Adrenal gland (tissue), 9 donors: ENCODE measurements at regions not wholly inside any gene's neighbourhood (a gene's known extent, or its start where the extent isn't known, plus 50 kb on each side); places are given as distances from the start of the nearest gene placed in this dataset.

Experiments
- DNase-seq, 7 donors: peaks; one replicate each; pipeline ENCODE4 v3.0.0-alpha.2; 2019 to 2020
- H3K27ac ChIP-seq, 5 donors: fragments of 200-600 bp; sonication (generic) in 4 of 5; 1 replicate in 3 of 5; 2 replicates in 2 of 5; pipeline versions ENCODE4 v1.5.1 to v1.8.0; 2016 to 2020; ENCODE audit warnings: mild to moderate bottlenecking in 1 of 5
- H3K27me3 ChIP-seq: fragments of 200-600 bp; 2 replicates; pipeline ENCODE4 v1.8.0; 2021
- H3K36me3 ChIP-seq, 2 donors: fragments of 200-600 bp; replicated peaks in 1 of 2; 1 replicate in 1 of 2; 2 replicates in 1 of 2; pipeline versions ENCODE4 v1.5.1 to v1.8.0; 2018 to 2022
- H3K4me1 ChIP-seq, 2 donors: fragments of 200-600 bp; replicated peaks in 1 of 2; 1 replicate in 1 of 2; 2 replicates in 1 of 2; pipeline versions ENCODE4 v1.5.1 to v1.8.0; 2018 to 2021
- H3K4me3 ChIP-seq, 4 donors: fragments of 200-600 bp; sonication (generic) in 3 of 4; one replicate each; pipeline ENCODE4 v1.5.1; 2016 to 2018
- H3K9me3 ChIP-seq, 3 donors: fragments of 200-600 bp; sonication (generic) in 1 of 3; replicated peaks in 1 of 3; 1 replicate in 2 of 3; 2 replicates in 1 of 3; pipeline versions ENCODE4 v1.5.1 to v1.8.0; 2016 to 2021
- POLR2A ChIP-seq, 2 donors: fragments of 450-650 bp; IDR thresholded peaks; one replicate each; pipeline ENCODE4 v1.6.1; 2017; ENCODE audit warnings: antibody characterized with exemption in 2 of 2, mild to moderate bottlenecking in 2 of 2, moderate library complexity in 1 of 2
- WGBS, 4 donors: extraction: QIAGEN DNeasy Blood & Tissue Kit in 2 of 4; methylation state at CpG; one replicate each; pipeline versions ENCODE4 v1.1.5 to v1.1.7; 2013 to 2017; 5-methylcytosine and 5-hydroxymethylcytosine counted together
- intact Hi-C, 2 donors: fragments of 100-400 bp; cut with DNase I; formaldehyde crosslinking; loops; one replicate each; pipeline versions ENCODE4 v1.14.1 to v1.15.0; 2022 to 2023
- TF ChIP-seq, protein P1 (sequence below), 6 experiments: fragments of 450-650 bp in 4 of 6; fragments of 200-600 bp in 2 of 6; sonication (generic) in 1 of 6; IDR thresholded peaks; 1 replicate in 5 of 6; 2 replicates in 1 of 6; pipeline versions ENCODE4 v1.5.1 to v1.8.0; 2016 to 2021; ENCODE audit warnings: antibody characterized with exemption in 6 of 6, mild to moderate bottlenecking in 2 of 6, moderate library complexity in 1 of 6
- donor health status: healthy with polysubstance abuse.
- donor health status: Bipolar disorder and iron deficiency.
- donor health status: DM: yes; HTN: yes; CAD: no.
- donor health status: DM: no; HTN: no; CAD: no.
- donor health status: DM: no; HTN: no; CAD: no.

DNA sequence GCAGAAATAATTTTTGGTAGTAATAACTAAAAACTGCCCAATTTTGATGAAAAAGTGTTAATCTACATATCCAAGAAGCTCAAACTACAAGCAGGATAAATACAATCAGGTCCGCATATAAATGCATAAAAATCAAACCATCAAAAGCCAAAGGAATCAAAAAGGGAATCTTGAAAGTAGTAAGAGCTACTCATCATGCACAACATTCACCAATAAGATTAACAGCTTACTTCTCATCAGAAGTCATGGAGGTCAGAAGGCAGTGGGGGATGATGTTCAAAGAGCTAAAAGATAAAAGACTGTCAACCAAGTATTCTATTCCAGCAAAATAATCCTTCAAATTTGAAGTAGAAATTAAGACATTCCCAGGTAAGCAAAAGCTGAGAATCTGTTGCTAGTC, 76.4 kb downstream of the CRPPA start:
- Histone ChIP-seq H3K4me3 (no peak overlapping the region), H3K27ac (no peak overlapping the region), H3K4me1 (no peaks in the 10 kb centered on the region), H3K36me3 (no peaks in the 10 kb centered on the region), H3K9me3 (no peaks in the 10 kb centered on the region), H3K27me3 (no peaks in the 10 kb centered on the region)
- intact Hi-C loops: no loop called here
- TF ChIP-seq, protein P1, sequence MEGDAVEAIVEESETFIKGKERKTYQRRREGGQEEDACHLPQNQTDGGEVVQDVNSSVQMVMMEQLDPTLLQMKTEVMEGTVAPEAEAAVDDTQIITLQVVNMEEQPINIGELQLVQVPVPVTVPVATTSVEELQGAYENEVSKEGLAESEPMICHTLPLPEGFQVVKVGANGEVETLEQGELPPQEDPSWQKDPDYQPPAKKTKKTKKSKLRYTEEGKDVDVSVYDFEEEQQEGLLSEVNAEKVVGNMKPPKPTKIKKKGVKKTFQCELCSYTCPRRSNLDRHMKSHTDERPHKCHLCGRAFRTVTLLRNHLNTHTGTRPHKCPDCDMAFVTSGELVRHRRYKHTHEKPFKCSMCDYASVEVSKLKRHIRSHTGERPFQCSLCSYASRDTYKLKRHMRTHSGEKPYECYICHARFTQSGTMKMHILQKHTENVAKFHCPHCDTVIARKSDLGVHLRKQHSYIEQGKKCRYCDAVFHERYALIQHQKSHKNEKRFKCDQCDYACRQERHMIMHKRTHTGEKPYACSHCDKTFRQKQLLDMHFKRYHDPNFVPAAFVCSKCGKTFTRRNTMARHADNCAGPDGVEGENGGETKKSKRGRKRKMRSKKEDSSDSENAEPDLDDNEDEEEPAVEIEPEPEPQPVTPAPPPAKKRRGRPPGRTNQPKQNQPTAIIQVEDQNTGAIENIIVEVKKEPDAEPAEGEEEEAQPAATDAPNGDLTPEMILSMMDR (IDR thresholded peaks at IDR 0.05): no peak
- no peak for TF ChIP-seq POLR2A (IDR thresholded peaks at IDR 0.05)
- DNase-seq: no peak
- 0 to 57% (median 42%) methylated on average over 1 of the region's 1 CpG for WGBS, 4 donors

DNA sequence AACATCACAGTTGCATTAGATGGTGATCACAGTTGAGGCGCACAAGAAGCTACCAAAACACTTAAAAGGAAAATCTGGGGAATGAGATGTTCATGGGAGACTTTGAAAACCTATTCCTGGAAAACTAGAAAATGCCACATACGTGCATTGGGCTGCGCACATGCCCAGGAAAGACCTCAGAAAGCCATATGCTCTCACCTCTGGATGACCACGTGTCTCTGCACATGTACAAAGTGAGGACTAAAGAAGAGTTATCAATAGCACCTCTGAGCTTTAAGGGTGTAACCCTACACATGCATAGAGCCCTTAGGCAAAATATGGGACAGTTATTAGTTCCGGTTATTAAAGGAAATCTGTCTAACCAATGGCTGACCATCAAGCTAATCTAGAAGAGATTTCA, 77.7 kb downstream of the CRPPA start:
- H3K27ac ChIP-seq: no peak overlapping the region
- no peak for DNase-seq
- WGBS, 4 donors: 86 to 94% (median 92%) methylated on average over 5 of the region's 5 CpGs
- H3K4me3 ChIP-seq: no peak overlapping the region
- TF ChIP-seq, protein P1 (IDR thresholded peaks at IDR 0.05): no peak
- TF ChIP-seq POLR2A (IDR thresholded peaks at IDR 0.05): no peak
- no peaks in the 10 kb centered on the region for H3K27me3 ChIP-seq
- H3K9me3 ChIP-seq: peaks cover 0 to 6% (median 0%) of the 10 kb centered on the region in 3 donors
- no peaks in the 10 kb centered on the region for H3K4me1 ChIP-seq
- intact Hi-C loops: no loop called here
- H3K36me3 ChIP-seq: no peaks in the 10 kb centered on the region

DNA sequence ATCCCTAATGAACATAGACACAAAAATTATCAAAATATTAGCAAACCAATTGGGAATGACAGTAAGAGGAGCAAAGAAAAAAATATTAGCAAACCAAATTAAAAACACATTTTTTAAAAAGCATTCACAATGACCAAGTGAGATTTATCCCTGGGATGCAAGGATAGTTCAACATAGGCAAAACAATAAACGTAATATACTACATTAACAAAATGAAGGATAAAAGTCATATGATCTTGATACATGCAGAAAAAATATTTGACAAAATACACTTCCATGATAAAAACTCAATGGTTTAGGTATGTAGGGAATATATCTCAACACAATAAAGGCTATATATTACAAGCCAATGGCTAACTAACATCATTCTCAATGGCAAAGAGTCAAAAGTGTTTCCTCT, 83.3 kb downstream of the CRPPA start:
- Histone ChIP-seq H3K4me3 (no peak overlapping the region), H3K4me1 (no peaks in the 10 kb centered on the region), H3K9me3 (peaks cover 0 to 6% (median 0%) of the 10 kb centered on the region in 3 donors), H3K36me3 (no peaks in the 10 kb centered on the region), H3K27ac (no peak overlapping the region), H3K27me3 (no peaks in the 10 kb centered on the region)
- TF ChIP-seq POLR2A (IDR thresholded peaks at IDR 0.05): no peak
- TF ChIP-seq, protein P1 (IDR thresholded peaks at IDR 0.05): no peak
- WGBS, 4 donors: 86 to 98% (median 93%) methylated on average over 1 of the region's 1 CpG
- no peak for DNase-seq
- intact Hi-C loops: no loop called here

DNA sequence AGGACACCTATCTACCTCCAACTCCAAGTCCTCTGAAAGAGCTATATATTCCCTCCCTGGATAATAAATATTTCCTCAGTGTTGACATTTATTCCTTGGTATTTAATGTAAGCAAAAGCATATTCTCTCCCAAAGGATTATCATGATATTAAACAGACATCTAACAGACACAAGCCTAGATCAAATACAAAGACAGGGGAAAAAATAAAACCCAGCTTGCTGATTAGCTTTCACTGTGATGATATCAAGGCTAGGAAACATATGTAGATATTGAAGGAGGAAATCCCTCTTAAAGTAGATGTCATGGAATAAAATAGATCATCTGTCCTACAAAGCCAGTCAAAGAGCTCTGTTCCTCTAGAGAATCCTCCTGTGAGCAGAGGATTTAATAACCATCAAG, 95.2 kb downstream of the CRPPA start:
- no peaks in the 10 kb centered on the region for H3K27me3 ChIP-seq
- no peaks in the 10 kb centered on the region for H3K4me1 ChIP-seq
- no peak for DNase-seq
- intact Hi-C loops: no loop called here
- no peaks in the 10 kb centered on the region for H3K9me3 ChIP-seq
- H3K4me3 ChIP-seq: no peak overlapping the region
- H3K36me3 ChIP-seq: no peaks in the 10 kb centered on the region
- TF ChIP-seq, protein P1 (IDR thresholded peaks at IDR 0.05): no peak
- no peak for TF ChIP-seq POLR2A (IDR thresholded peaks at IDR 0.05)
- no peak overlapping the region for H3K27ac ChIP-seq
